ENCODE measurements at regions not wholly inside any gene's neighbourhood (a gene's known extent, or its start where the extent isn't known, plus 50 kb on each side); places are given as distances from the start of the nearest gene placed in this dataset.

DNA sequence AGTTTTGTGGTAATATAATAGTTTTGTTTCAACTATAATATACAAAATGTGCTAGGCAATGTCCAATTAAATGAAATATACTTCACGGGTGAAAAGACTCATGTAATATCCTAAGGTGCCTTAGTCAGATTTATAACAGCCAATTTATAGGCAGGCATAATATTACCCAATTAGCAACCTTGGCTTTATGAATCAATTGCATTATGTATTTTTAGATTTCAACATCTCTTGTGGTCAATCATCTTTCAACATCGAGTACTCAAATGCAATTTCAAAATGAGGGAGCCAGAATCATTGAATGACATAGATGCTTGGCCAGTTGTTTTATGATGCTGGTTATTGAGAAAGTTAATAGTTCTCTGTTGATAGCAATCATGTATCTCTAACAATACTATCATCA is 110.3 kb upstream of the SP8 start:
- TF ChIP-seq, protein P1, sequence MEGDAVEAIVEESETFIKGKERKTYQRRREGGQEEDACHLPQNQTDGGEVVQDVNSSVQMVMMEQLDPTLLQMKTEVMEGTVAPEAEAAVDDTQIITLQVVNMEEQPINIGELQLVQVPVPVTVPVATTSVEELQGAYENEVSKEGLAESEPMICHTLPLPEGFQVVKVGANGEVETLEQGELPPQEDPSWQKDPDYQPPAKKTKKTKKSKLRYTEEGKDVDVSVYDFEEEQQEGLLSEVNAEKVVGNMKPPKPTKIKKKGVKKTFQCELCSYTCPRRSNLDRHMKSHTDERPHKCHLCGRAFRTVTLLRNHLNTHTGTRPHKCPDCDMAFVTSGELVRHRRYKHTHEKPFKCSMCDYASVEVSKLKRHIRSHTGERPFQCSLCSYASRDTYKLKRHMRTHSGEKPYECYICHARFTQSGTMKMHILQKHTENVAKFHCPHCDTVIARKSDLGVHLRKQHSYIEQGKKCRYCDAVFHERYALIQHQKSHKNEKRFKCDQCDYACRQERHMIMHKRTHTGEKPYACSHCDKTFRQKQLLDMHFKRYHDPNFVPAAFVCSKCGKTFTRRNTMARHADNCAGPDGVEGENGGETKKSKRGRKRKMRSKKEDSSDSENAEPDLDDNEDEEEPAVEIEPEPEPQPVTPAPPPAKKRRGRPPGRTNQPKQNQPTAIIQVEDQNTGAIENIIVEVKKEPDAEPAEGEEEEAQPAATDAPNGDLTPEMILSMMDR (IDR thresholded peaks at IDR 0.05) = no peak
- no peak for TF ChIP-seq EP300 (IDR thresholded peaks at IDR 0.05)
- no peak for TF ChIP-seq POLR2AphosphoS5 (IDR thresholded peaks at IDR 0.05)

Data from gastroesophageal sphincter (tissue), 3 donors.